Heart left ventricle (tissue), 13 donors: ENCODE measurements at regions not wholly inside any gene's neighbourhood (a gene's known extent, or its start where the extent isn't known, plus 50 kb on each side); places are given as distances from the start of the nearest gene placed in this dataset.

ENCODE experiments used
- CTCF ChIP-seq, 12 donors: fragments of 200-600 bp; sonication (generic) in 4 of 12; IDR thresholded peaks; one replicate each; pipeline versions ENCODE4 v1.5.0 to v1.8.0; 2018 to 2022; ENCODE audit warnings: antibody characterized with exemption in 12 of 12, mild to moderate bottlenecking in 5 of 12
- POLR2A ChIP-seq, 2 donors: fragments of 450-650 bp; IDR thresholded peaks; one replicate each; pipeline ENCODE4 v1.6.1; 2017; ENCODE audit warnings: antibody characterized with exemption in 2 of 2, mild to moderate bottlenecking in 2 of 2, moderate library complexity in 2 of 2
- donor health status: ischemic (EF 13 %, LVEDD 7.1; RV severe dilation, severe dysfunction).
- donor health status: DM: no; HTN: yes; CAD: no.
- donor health status: DM: no; HTN: no; CAD: no.
- donor health status: ischemic (EF 25% LVEDD 6.9; RV normal size, moderate dysfunction).
- donor health status: ischemic (EF 25% LVEDD 5.7; RV mildly dilated, moderate dysfunction).
- donor health status: ischemic (EF 35%, LVEDD 5.7; RV mildly dilated, moderate dysfunction).
- donor health status: nonischemic (EF 11% LVEDD 7.7; RV severe dilation, severe dysfunction).
- donor health status: DM: yes; HTN: yes; CAD: no.
- donor health status: PGD.
- donor health status: ischemic (EF 29% LVEDD 5.4; RV normal size, mild dysfunction).
- donor health status: nonischemic (EF 23%, LVEDD 6.1; RV moderate dilation, normal function).

GRCh38 chr3:1527786-1528185, 435.0 kb downstream of the CNTN6 start:
- TF ChIP-seq CTCF (IDR thresholded peaks at IDR 0.05) (no peak), POLR2A (IDR thresholded peaks at IDR 0.05) (no peak)
